NCI-H748 treated with DMSO at 0.1 percent for 48 hours (cell line): ENCODE measurements at regions not wholly inside any gene's neighbourhood (a gene's known extent, or its start where the extent isn't known, plus 50 kb on each side); places are given as distances from the start of the nearest gene placed in this dataset.
"Not testable (repeated sequence)": the region's sequence is repeated elsewhere in the genome, so short reads cannot be mapped to it uniquely, and the experiment has no call there.

Experiments used
- DNase-seq: peaks from one replicate; lab custom pipeline; 2025; lab: John Stamatoyannopoulos, UW

- DNase-seq: no peak
Observed at GRCh38 chr1:234920136-234920842, 208.3 kb downstream of the TOMM20 start.

- DNase-seq: no peak
Observed at GRCh38 chr1:234918961-234919761, 209.5 kb downstream of the TOMM20 start.

GRCh38 chr1:234918181-234918841 is 210.3 kb downstream of the TOMM20 start:
- DNase-seq: no peak

- DNase-seq: no peak
Observed at GRCh38 chr1:234917495-234918180, 211.0 kb downstream of the TOMM20 start.

GRCh38 chr1:234916840-234917239 is 211.8 kb downstream of the TOMM20 start:
- no peak for DNase-seq

- no peak for DNase-seq
Observed at GRCh38 chr1:234915924-234916675, 212.5 kb downstream of the TOMM20 start.

GRCh38 chr1:234914606-234915290 is 213.9 kb downstream of the TOMM20 start:
- no peak for DNase-seq

GRCh38 chr1:234913771-234914170 is 214.9 kb downstream of the TOMM20 start:
- DNase-seq: no peak

GRCh38 chr1:234913278-234913649 is 215.4 kb downstream of the TOMM20 start:
- no peak for DNase-seq

GRCh38 chr1:234912548-234913277 is 215.9 kb downstream of the TOMM20 start:
- no peak for DNase-seq

- no peak for DNase-seq
Observed at GRCh38 chr1:234911787-234912186, 216.8 kb downstream of the TOMM20 start.

- not testable (repeated sequence) for DNase-seq
Observed at GRCh38 chr1:234911136-234911535, 217.5 kb downstream of the TOMM20 start.

GRCh38 chr1:234909851-234910250 is 218.8 kb downstream of the TOMM20 start:
- no peak for DNase-seq

GRCh38 chr1:234909307-234909810 is 219.3 kb downstream of the TOMM20 start:
- no peak for DNase-seq

GRCh38 chr1:234908571-234908970 is 220.1 kb downstream of the TOMM20 start:
- no peak for DNase-seq

GRCh38 chr1:234907940-234908405 is 220.7 kb downstream of the TOMM20 start:
- DNase-seq: no peak

GRCh38 chr1:234907208-234907939 is 221.3 kb downstream of the TOMM20 start:
- no peak for DNase-seq

GRCh38 chr1:234906654-234907053 is 222.0 kb downstream of the TOMM20 start:
- no peak for DNase-seq
